H1 (cell line): ENCODE measurements at regions not wholly inside any gene's neighbourhood (a gene's known extent, or its start where the extent isn't known, plus 50 kb on each side); places are given as distances from the start of the nearest gene placed in this dataset.
A peak's percentile ranks its signal among the peaks of the same experiment; 100 is the strongest.

Source experiments
- CHD2 ChIP-seq: IDR thresholded peaks from 2 replicates; pipeline ENCODE4 v1.6.1; 2012; ENCODE audit warnings: low read length, improper control_type of control experiment
- E2F6 ChIP-seq: IDR thresholded peaks from 2 replicates; pipeline ENCODE4 v1.6.1; 2012; ENCODE audit warnings: inconsistent platforms
- EGR1 ChIP-seq: IDR thresholded peaks from 2 replicates; pipeline ENCODE4 v1.6.1; 2011; ENCODE audit warnings: low read depth, low read length, borderline replicate concordance
- KDM4A ChIP-seq: IDR thresholded peaks from one replicate; pipeline ENCODE4 v1.7.1; 2012; ENCODE audit warnings: low read depth, mild to moderate bottlenecking, moderate library complexity, low read length, inconsistent platforms; ENCODE audit not compliant: severe bottlenecking
- RNF2 ChIP-seq: fragments of 200-900, 300-1000 bp; sonication (generic); IDR thresholded peaks from 2 replicates; pipeline ENCODE4 v1.7.1; 2016; ENCODE audit warnings: borderline replicate concordance, low read depth, mild to moderate bottlenecking, antibody characterized with exemption, low read length; ENCODE audit not compliant: poor library complexity, severe bottlenecking; ENCODE audit errors: missing control alignments
- SAP30 ChIP-seq: fragments of 300-600 bp; sonication (generic); IDR thresholded peaks from 2 replicates; pipeline ENCODE4 v1.7.1; 2012; ENCODE audit warnings: low read length, moderate library complexity, mild to moderate bottlenecking, inconsistent platforms; ENCODE audit not compliant: insufficient read depth, insufficient replicate concordance
- SIN3A ChIP-seq, 2 experiments: IDR thresholded peaks in 1 of 2; conservative IDR thresholded peaks in 1 of 2; 2 replicates each; pipeline ENCODE4 v1.6.1; 2011 to 2012; ENCODE audit warnings: low read length in 2 of 2, improper control_type of control experiment in 1 of 2, low read depth in 1 of 2, mild to moderate bottlenecking in 1 of 2
- TEAD4 ChIP-seq: IDR thresholded peaks from 2 replicates; pipeline ENCODE4 v1.6.1; 2012; ENCODE audit warnings: low read depth, low read length, inconsistent platforms, mixed read lengths
- TF ChIP-seq, protein P1 (sequence below): IDR thresholded peaks from 2 replicates; pipeline ENCODE4 v1.6.1; 2012; ENCODE audit warnings: inconsistent platforms

DNA sequence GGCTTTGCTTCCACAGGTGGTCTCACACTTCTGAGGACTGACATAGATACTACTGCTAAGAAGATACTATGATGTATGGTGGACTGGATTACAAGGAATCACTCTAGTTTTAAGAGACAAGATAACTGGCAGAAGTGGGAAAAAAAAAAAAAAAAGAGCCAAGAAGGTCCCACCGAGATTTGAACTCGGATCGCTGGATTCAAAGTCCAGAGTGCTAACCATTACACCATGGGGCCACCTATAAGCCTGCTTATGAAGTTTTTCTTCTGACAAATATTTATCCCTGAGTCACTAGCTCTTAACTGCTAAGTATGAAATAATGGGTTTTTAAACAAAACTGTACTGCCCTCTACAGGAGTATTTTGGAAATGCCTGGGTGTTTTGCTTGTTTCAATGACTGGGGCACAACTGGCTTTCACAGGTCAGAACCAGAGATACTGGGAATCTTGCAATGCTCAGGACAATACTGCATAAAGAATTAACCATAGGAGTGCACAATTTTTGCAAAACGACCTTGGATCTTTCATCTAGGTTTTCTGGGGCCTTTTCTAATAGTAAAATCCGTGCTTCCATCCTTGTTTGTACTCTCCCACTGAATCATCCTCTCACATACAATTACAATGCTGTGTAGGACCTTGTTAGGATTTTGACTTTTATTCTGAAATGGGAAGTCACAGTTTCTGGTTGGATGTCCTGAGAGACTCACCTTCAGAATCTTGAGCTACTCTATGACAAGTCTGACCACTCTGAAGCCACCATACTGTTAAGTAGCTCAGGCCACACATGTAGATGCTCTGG lies 116.3 kb downstream of the OR2B2 start (continued):
- no peak for TF ChIP-seq KDM4A
- peak; percentile 20; the same call in 1 of the 2 replicates for TF ChIP-seq TEAD4
- TF ChIP-seq EGR1: no peak
- TF ChIP-seq SAP30: no peak
- TF ChIP-seq E2F6: no peak
- TF ChIP-seq SIN3A (conservative IDR thresholded peaks at IDR 0.05 in 1 of 2, IDR thresholded peaks at IDR 0.05 in 1 of 2; ENCODE audit: low read depth in 1 of 2, low read length in 2 of 2): no peak; a peak in 1 of 4 replicates
- no peak for TF ChIP-seq RNF2
- no peak for TF ChIP-seq CHD2
- TF ChIP-seq, protein P1, sequence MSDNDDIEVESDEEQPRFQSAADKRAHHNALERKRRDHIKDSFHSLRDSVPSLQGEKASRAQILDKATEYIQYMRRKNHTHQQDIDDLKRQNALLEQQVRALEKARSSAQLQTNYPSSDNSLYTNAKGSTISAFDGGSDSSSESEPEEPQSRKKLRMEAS: no peak
